Posterior cingulate gyrus (tissue), 11 donors: ENCODE measurements at regions not wholly inside any gene's neighbourhood (a gene's known extent, or its start where the extent isn't known, plus 50 kb on each side); places are given as distances from the start of the nearest gene placed in this dataset.
"Not testable (repeated sequence)": the region's sequence is repeated elsewhere in the genome, so short reads cannot be mapped to it uniquely, and the experiment has no call there.

Source experiments
- DNase-seq, 10 donors: peaks; one replicate each; pipeline versions ENCODE4 v3.0.0 to v3.0.0-alpha.2; 2020 to 2021; ENCODE audit warnings: mixed read lengths in 3 of 10
- intact Hi-C: fragments of 100-400 bp; cut with DNase I; formaldehyde crosslinking; loops from one replicate; pipeline ENCODE4 v1.15.1; 2023

DNA sequence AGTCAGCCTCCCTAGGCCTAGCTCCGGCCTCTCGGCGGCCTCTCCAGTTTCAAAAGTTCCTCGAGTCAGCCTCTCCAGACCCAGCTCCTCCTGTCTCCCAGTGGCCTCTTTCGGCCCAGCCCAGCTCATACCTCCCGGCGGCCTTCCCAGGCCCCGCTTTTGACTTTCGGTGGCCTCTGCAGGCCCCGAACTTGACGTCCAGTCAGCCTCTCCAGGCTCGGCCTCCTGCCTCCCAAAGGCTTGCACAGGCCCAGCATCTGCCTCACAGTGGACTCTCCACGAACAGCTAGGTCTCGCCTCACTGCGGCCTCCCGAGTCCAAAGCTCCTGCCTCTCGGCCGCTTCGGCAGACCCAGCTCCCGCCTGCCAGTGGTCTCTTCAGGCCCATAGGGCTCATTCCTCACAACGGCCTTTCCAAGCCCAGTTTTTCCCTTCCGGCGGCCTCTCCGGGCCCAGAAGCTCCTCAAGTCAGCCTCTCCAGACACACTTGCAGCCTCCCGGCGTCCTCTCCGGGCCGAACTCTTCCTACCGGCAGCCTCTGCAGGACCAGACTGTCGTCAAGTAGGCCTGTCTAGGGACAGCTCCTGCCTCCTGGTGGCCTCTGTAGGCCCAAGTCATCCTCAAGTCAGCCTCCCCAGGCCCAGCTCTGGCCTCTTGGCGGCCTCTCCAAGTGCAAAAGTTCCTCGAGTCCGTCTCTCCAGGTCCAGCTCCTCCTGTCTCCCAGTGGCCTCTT, 249.9 kb upstream of the ZNF722 start:
- DNase-seq = peak in 1 of 10 donors; percentile 76
- intact Hi-C loops = not testable (repeated sequence)

DNA sequence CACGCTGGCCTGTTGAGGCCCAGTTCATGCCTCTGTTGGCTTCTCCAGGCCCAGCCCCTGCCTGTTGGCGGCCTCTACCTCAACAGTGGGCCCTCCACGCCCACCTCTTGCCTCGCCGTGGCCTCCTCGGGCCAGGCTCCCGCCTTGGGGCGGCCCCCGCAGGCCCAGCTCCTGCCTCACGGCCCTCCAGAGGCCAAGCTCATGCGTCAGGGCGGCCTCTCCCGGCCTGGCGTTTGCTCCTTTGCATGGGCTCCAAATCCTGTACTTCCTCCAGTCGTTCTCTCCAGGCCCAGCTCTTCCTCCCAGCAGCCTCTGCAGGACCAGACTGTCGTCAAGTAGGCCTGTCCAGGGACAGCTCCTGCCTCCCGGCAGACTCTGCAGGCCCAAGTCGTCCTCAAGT, 246.2 kb upstream of the ZNF722 start:
- intact Hi-C loops = not testable (repeated sequence)
- DNase-seq = peak in 1 of 10 donors; percentile 76

DNA sequence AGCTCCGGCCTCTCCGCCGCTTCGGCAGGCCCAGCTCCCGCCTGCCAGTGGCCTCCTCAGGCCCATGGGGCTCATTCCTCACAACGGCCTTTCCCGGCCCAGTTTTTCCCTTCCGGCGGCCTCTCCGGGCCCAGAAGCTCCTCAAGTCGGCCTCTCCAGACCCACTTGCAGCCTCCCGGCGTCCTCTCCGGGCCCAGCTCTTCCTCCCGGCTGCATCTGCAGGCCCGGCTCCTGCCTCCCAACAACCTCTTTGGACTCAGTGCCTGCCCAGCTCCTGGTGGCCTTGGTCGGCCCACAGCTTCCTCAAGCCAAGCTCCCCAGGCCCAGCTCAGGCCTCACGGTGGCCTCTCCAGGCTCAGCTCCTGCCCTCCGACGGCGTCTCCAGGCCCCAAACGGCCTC, 245.5 kb upstream of the ZNF722 start:
- intact Hi-C loops = not testable (repeated sequence)
- DNase-seq = peak in 1 of 10 donors; percentile 67

DNA sequence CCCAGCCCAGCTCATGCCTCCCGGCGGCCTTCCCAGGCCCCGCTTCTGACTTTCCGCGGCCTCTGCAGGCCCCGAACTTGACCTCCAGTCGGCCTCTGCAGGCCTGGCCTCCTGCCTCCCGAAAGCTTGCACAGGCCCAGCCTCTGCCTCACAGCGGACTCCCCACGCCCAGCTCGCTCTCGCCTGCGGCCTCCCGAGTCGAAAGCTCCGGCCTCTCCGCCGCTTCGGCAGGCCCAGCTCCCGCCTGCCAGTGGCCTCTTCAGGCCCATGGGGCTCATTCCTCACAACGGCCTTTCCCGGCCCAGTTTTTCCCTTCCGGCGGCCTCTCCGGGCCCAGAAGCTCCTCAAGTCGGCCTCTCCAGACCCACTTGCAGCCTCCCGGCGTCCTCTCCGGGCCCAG, 238.4 kb upstream of the ZNF722 start:
- intact Hi-C loops = not testable (repeated sequence)
- DNase-seq = peak in 1 of 10 donors; percentile 78

DNA sequence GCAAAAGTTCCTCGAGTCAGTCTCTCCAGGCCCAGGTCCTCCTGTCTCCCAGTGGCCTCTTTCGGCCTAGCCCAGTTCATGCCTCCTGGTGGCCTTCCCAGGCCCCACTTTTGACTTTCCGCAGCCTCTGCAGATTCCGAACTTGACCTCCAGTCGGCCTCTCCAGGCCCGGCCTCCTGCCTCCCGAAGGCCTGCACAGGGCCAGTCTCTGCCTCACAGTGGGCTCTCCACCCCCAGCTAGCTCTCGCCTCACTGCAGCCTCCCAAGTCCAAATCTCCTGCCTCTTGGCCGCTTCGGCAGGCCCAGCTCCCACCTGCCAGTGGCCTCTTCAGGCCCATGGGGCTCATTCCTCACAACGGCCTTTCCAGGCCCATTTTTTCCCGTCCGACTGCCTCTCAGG, 233.1 kb upstream of the ZNF722 start:
- intact Hi-C loops = not testable (repeated sequence)
- DNase-seq = peak in 2 of 10 donors; percentile 67 to 73

DNA sequence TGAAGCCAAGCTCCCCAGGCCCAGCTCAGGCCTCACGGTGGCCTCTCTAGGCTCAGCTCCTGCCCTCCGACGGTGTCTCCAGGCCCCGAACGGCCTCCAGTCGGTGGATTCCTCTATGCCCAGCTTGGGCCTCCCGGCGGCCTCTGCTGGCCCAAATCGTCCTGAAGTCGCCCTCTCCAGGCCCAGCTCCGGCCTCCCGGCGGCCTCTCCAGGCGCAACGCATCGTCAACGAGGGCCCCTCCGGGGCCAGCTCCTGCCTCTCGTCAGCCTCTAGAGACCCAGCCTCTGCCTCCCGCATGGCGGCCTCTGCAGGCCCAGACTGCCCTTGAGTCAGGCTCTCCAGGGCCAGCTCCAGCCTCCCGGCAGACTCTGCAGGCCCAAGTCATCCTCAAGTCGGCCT, 232.5 kb upstream of the ZNF722 start:
- peak in 3 of 10 donors; percentile 51 to 80 (median 72) for DNase-seq
- intact Hi-C loops = not testable (repeated sequence)

DNA sequence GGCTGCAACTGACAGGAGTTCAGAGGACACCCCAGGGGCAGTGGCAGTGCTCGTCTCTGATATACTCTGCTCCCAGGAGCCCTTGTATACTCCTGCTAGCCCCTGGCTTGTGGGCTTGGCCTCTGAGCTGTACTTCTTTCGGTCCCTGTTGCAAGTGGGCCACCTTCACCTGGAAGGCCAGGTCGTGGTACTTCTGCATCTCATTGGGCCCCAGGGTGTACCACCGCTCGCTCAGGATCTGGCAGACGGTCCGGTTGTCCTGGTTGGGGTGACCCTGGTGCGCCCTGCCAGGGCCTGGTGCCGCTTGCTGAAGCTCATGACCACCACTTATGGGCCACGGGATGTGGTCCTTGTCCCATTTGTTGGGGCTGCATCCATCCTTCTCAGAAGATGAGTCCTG, 228.5 kb upstream of the ZNF722 start:
- intact Hi-C loops = not testable (repeated sequence)
- peak in 2 of 10 donors; percentile 64 to 65 for DNase-seq

DNA sequence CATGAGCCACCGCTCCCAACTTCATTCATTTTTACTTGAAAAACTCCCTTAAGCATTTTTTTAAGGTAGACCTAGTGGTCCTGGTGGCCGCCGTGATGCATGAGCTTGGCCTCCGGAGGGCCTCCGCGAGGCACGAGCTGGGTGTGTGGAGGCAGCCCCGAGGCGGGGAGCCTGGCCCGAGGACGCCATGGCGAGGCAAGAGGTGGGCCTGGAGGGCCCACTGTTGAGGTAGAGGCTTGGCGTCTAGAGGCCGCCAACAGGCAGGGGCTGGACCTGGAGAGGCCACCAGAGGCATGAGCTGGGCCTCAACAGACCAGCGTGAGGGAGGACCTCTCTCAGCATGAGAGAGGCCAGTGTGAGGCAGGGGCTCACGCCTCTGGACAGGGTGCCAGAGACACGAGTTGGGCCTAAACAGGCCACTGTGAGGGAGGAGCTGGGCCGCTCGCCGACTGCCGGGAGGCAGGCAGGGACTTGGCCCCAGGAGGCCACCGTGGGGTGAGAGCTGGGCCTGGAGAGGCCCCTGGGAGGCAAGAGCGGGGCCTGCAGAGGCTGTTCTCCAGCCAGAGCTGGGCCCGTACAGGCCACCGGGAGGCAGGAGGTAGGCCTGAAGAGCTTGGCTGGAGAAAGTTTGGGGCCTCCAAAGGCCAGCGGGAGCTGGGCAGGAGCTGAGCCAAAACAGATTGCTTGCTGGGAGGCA, 227.1 kb upstream of the ZNF722 start:
- intact Hi-C loops = not testable (repeated sequence)
- DNase-seq = peak in 2 of 10 donors; percentile 48 to 66

DNA sequence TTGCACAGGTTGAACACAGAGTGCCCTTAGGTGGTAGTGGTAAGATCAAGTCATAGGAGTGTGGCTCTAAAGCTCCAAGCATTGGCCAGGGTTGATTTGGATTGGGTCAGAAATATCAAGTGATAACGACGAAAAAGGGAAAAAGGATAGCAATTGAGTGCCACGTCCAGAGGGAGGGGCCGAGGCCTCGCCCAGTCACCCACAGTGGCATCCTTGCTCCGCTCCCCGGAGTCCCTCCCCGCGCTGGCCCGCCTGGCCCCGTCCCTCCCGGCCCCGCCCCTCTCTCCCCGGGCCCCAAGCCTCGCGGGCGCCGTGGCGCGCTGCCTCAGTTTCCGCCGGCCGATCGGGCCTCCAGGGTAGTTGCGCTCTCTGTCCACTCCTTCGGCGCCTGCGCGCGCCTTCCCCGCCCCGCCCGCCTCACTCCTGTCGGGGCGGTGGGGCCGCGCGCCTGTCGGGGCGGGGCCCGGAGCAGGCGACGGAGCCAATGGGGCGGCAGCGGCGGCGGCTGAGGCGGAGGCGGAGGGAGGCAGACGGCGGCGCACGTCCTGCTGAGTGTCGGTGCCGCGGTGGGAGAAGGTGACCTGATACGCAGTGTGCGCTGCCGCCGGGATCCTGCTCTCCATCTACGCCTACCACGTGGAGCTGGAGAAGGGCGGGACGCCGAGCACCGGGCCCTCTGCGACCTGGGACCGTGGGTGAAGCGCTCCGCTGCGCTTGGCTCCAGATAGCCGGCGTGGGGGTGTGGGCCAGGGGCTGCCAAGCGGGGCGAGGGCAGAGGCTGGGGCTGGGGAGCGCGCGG, 209.1 kb upstream of the ZNF722 start:
- intact Hi-C loops = no loop called here
- peak in 3 of 10 donors; percentile 83 to 90 (median 89) for DNase-seq

DNA sequence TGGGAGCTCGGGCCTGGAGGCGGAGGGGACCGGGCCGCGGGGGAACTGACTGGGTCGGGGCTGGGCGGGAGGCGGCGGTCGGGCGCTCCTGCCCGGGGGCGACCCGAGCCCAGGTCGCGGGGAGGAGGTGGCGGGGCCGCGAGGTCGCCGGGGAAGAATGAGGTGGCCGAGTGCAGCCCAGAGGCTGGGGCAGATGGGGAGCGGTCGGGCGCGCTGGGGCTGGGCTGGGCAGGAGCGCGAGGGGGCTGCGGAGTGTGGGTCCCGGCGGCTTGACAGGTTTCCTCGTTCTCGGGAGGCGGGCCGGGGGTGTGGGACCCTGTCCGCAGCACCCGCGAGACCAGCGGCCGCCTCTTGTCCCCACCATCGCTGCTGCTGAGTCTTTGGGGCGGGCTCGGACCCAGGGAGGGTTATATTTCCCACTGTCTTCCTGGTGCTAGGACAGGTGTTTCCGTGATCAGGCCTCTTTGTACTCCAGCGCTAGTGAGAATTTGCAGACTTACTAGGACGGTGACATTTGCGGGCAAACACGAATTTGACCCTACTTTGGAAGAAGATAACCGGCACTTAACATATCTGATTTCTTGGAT, 208.4 kb upstream of the ZNF722 start:
- intact Hi-C loops = not testable (repeated sequence)

More for the DNA sequence above, 208.4 kb upstream of the ZNF722 start:
- DNase-seq = not testable (repeated sequence)
